ENCODE measurements at regions not wholly inside any gene's neighbourhood (a gene's known extent, or its start where the extent isn't known, plus 50 kb on each side); places are given as distances from the start of the nearest gene placed in this dataset.

DNA sequence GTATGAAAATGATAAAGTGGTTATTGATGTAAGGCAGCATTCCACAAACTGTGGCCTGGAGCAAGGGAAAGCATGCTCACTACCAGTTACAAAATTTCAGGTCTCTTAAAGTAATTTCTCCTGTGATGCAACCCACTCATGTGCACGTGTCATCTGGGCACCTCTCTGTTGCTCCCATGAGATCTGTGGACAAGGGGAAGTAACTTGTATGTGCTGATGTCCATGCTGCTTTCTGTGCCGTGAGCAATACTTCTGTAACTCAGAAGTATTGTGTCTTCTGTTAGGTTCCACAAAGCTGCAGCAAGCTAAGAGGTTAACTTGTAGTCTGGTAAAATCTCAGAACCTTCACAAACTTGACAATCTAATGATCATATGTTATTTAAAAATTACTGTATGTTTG is 930.0 kb upstream of the SLITRK6 start:
- TF ChIP-seq POLR2AphosphoS5 (IDR thresholded peaks at IDR 0.05; ENCODE audit: low read depth, low read length) (no peak), POLR2A (IDR thresholded peaks at IDR 0.05; ENCODE audit: low read depth, low read length) (no peak), TAF1 (IDR thresholded peaks at IDR 0.05; ENCODE audit: borderline replicate concordance, low read depth, low read length) (no peak)
